ENCODE measurements at regions not wholly inside any gene's neighbourhood (a gene's known extent, or its start where the extent isn't known, plus 50 kb on each side); places are given as distances from the start of the nearest gene placed in this dataset.

GRCh38 chr11:37525336-37525735 is 927.3 kb upstream of the RAG2 start:
- no peaks in the 10 kb centered on the region for H3K9me3 ChIP-seq
- TF ChIP-seq POLR2AphosphoS5 (IDR thresholded peaks at IDR 0.05) (no peak), POLR2A (IDR thresholded peaks at IDR 0.05) (no peak), CTCF (IDR thresholded peaks at IDR 0.05) (no peak)
- H3K4me1 ChIP-seq (replicated peaks), result no peaks in the 10 kb centered on the region
- no peaks in the 10 kb centered on the region for H3K27me3 ChIP-seq (replicated peaks; ENCODE audit: insufficient read depth)
- DNase-seq (ENCODE audit: low spot score), result no peak
- H3K27ac ChIP-seq, result no peak overlapping the region
- no peak overlapping the region for H3K4me3 ChIP-seq
- H3K36me3 ChIP-seq, result no peaks in the 10 kb centered on the region
- intact Hi-C loops (cut with DNase I), result no loop called here

GRCh38 chr11:37519781-37520180 is 921.7 kb upstream of the RAG2 start:
- DNase-seq (ENCODE audit: low spot score), result no peak
- no peaks in the 10 kb centered on the region for H3K4me1 ChIP-seq (replicated peaks)
- H3K9me3 ChIP-seq, result no peaks in the 10 kb centered on the region
- intact Hi-C loops (cut with DNase I), result no loop called here
- H3K36me3 ChIP-seq, result no peaks in the 10 kb centered on the region
- H3K4me3 ChIP-seq, result no peak overlapping the region
- no peak overlapping the region for H3K27ac ChIP-seq
- TF ChIP-seq POLR2AphosphoS5 (IDR thresholded peaks at IDR 0.05), result no peak
- TF ChIP-seq CTCF (IDR thresholded peaks at IDR 0.05), result no peak
- no peak for TF ChIP-seq POLR2A (IDR thresholded peaks at IDR 0.05)
- no peaks in the 10 kb centered on the region for H3K27me3 ChIP-seq (replicated peaks; ENCODE audit: insufficient read depth)

- Histone ChIP-seq H3K27me3 (replicated peaks; ENCODE audit: insufficient read depth) (no peaks in the 10 kb centered on the region), H3K9me3 (no peaks in the 10 kb centered on the region), H3K4me1 (replicated peaks) (no peaks in the 10 kb centered on the region), H3K4me3 (no peak overlapping the region), H3K36me3 (no peaks in the 10 kb centered on the region), H3K27ac (no peak overlapping the region)
- intact Hi-C loops (cut with DNase I), result no loop called here
- WGBS, result 80% methylated on average over 1 of the region's 1 CpG
- no peak for DNase-seq (ENCODE audit: low spot score)
- TF ChIP-seq CTCF (IDR thresholded peaks at IDR 0.05) (no peak), POLR2A (IDR thresholded peaks at IDR 0.05) (no peak), POLR2AphosphoS5 (IDR thresholded peaks at IDR 0.05) (no peak)
Measured at GRCh38 chr11:37512156-37512780, 914.2 kb upstream of the RAG2 start.

GRCh38 chr11:37511425-37511933 is 913.4 kb upstream of the RAG2 start:
- intact Hi-C loops (cut with DNase I), result no loop called here
- Histone ChIP-seq H3K27ac (no peak overlapping the region), H3K36me3 (no peaks in the 10 kb centered on the region), H3K27me3 (replicated peaks; ENCODE audit: insufficient read depth) (no peaks in the 10 kb centered on the region), H3K9me3 (no peaks in the 10 kb centered on the region), H3K4me1 (replicated peaks) (no peaks in the 10 kb centered on the region), H3K4me3 (no peak overlapping the region)
- 100% methylated on average over 1 of the region's 1 CpG for WGBS
- no peak for TF ChIP-seq CTCF (IDR thresholded peaks at IDR 0.05)
- no peak for TF ChIP-seq POLR2AphosphoS5 (IDR thresholded peaks at IDR 0.05)
- no peak for TF ChIP-seq POLR2A (IDR thresholded peaks at IDR 0.05)
- DNase-seq (ENCODE audit: low spot score), result no peak

GRCh38 chr11:37509506-37509905 is 911.5 kb upstream of the RAG2 start:
- TF ChIP-seq CTCF (IDR thresholded peaks at IDR 0.05) (no peak), POLR2A (IDR thresholded peaks at IDR 0.05) (no peak), POLR2AphosphoS5 (IDR thresholded peaks at IDR 0.05) (no peak)

More at GRCh38 chr11:37509506-37509905, 911.5 kb upstream of the RAG2 start:
- 74% methylated on average over 2 of the region's 2 CpGs for WGBS
- Histone ChIP-seq H3K4me1 (replicated peaks) (no peaks in the 10 kb centered on the region), H3K27me3 (replicated peaks; ENCODE audit: insufficient read depth) (no peaks in the 10 kb centered on the region), H3K9me3 (no peaks in the 10 kb centered on the region), H3K36me3 (no peaks in the 10 kb centered on the region), H3K27ac (no peak overlapping the region), H3K4me3 (no peak overlapping the region)
- DNase-seq (ENCODE audit: low spot score), result no peak
- intact Hi-C loops (cut with DNase I), result no loop called here
